PC-3 (cell line): ENCODE measurements at regions not wholly inside any gene's neighbourhood (a gene's known extent, or its start where the extent isn't known, plus 50 kb on each side); places are given as distances from the start of the nearest gene placed in this dataset.

Source experiments
- CTCF ChIP-seq: fragments of 300-600 bp; sonication (generic); conservative IDR thresholded peaks from 2 replicates; pipeline ENCODE4 v1.5.1; 2017; ENCODE audit warnings: antibody characterized with exemption, low read depth, mild to moderate bottlenecking, low read length
- EZH2 ChIP-seq: fragments of 300-600 bp; sonication (generic); IDR thresholded peaks from one replicate; pipeline ENCODE4 v1.6.1; 2017; ENCODE audit warnings: antibody characterized with exemption, mild to moderate bottlenecking, low read length; ENCODE audit not compliant: unreplicated experiment
- EZH2phosphoT487 ChIP-seq: fragments of 300-600 bp; sonication (generic); IDR thresholded peaks from 2 replicates; pipeline ENCODE4 v1.6.1; 2018; ENCODE audit warnings: mild to moderate bottlenecking, antibody characterized with exemption, low read length, borderline replicate concordance

- no peak for TF ChIP-seq CTCF
- TF ChIP-seq EZH2phosphoT487 = no peak
- TF ChIP-seq EZH2 = no peak
Observed at GRCh38 chr1:101463195-101463594, 226.4 kb downstream of the S1PR1 start.
